Mesendoderm (in vitro differentiated cells): ENCODE measurements at regions not wholly inside any gene's neighbourhood (a gene's known extent, or its start where the extent isn't known, plus 50 kb on each side); places are given as distances from the start of the nearest gene placed in this dataset.

ENCODE experiments used
- DNase-seq: peaks from one replicate; pipeline ENCODE4 v3.0.0; 2013
- H2AK5ac ChIP-seq: 2 replicates; pipeline ENCODE4 v1.6.1; 2013; ENCODE audit warnings: low read length, inconsistent platforms
- H2BK120ac ChIP-seq: 2 replicates; pipeline ENCODE4 v1.6.1; 2013; ENCODE audit warnings: low read depth, mild to moderate bottlenecking, low read length, moderate library complexity, mixed read lengths
- H2BK15ac ChIP-seq: replicated peaks from 2 replicates; pipeline ENCODE4 v1.6.1; 2013; ENCODE audit warnings: low read depth, mild to moderate bottlenecking, moderate library complexity
- H2BK5ac ChIP-seq: 2 replicates; pipeline ENCODE4 v1.6.1; 2013; ENCODE audit warnings: low read length, inconsistent platforms
- H3K18ac ChIP-seq: 2 replicates; pipeline ENCODE4 v1.6.1; 2013; ENCODE audit warnings: mild to moderate bottlenecking, low read length, mixed read lengths
- H3K23ac ChIP-seq: one replicate; pipeline ENCODE4 v1.6.1; 2013; ENCODE audit warnings: low read length
- H3K27ac ChIP-seq: 2 replicates; pipeline ENCODE4 v1.5.1; 2013; ENCODE audit warnings: low read depth, mild to moderate bottlenecking, inconsistent platforms, low read length, moderate library complexity
- H3K27me3 ChIP-seq: 2 replicates; pipeline ENCODE4 v1.6.1; 2013; ENCODE audit warnings: low read length, control low read depth, mild to moderate bottlenecking, inconsistent platforms; ENCODE audit not compliant: insufficient read depth, poor library complexity
- H3K36me3 ChIP-seq: 2 replicates; pipeline ENCODE4 v1.6.1; 2013; ENCODE audit warnings: low read length, inconsistent platforms; ENCODE audit not compliant: control insufficient read depth, insufficient read depth
- H3K4ac ChIP-seq: one replicate; pipeline ENCODE4 v1.6.1; 2013; ENCODE audit warnings: low read depth, mild to moderate bottlenecking, low read length, moderate library complexity
- H3K4me1 ChIP-seq: 2 replicates; pipeline ENCODE4 v1.6.1; 2013; ENCODE audit warnings: low read depth, low read length, inconsistent platforms; ENCODE audit not compliant: control insufficient read depth
- H3K4me2 ChIP-seq: 2 replicates; pipeline ENCODE4 v1.6.1; 2013; ENCODE audit warnings: low read length
- H3K4me3 ChIP-seq: 2 replicates; pipeline ENCODE4 v1.5.1; 2013; ENCODE audit warnings: mild to moderate bottlenecking, low read length
- H3K56ac ChIP-seq: one replicate; pipeline ENCODE4 v1.6.1; 2013; ENCODE audit warnings: low read length
- H3K79me1 ChIP-seq: 2 replicates; pipeline ENCODE4 v1.6.1; 2013; ENCODE audit warnings: low read length, inconsistent platforms
- H3K79me2 ChIP-seq: 2 replicates; pipeline ENCODE4 v1.6.1; 2013; ENCODE audit warnings: mild to moderate bottlenecking, low read length; ENCODE audit not compliant: control insufficient read depth, insufficient read depth
- H3K9ac ChIP-seq: 2 replicates; pipeline ENCODE4 v1.6.1; 2013; ENCODE audit warnings: low read length, inconsistent platforms
- H4K5ac ChIP-seq: one replicate; pipeline ENCODE4 v1.6.1; 2013; ENCODE audit warnings: low read length
- H4K8ac ChIP-seq: one replicate; pipeline ENCODE4 v1.6.1; 2013; ENCODE audit warnings: low read depth, mild to moderate bottlenecking, control low read depth, low read length, moderate library complexity
- WGBS: extraction: QIAGEN DNeasy Blood & Tissue Kit; methylation state at CpG from one replicate; pipeline ENCODE4 v1.1.7; 2013; ENCODE audit warnings: low lambda C conversion rate, missing lambda C conversion rate; ENCODE audit not compliant: insufficient coverage; ENCODE audit errors: extremely low coverage; 5-methylcytosine and 5-hydroxymethylcytosine counted together

GRCh38 chr2:239587311-239587731 is 186.5 kb upstream of the HDAC4 start:
- H4K8ac ChIP-seq = no peak overlapping the region
- H3K27ac ChIP-seq = no peak overlapping the region
- H3K18ac ChIP-seq = no peak overlapping the region
- no peak overlapping the region for H2BK5ac ChIP-seq
- no peaks in the 10 kb centered on the region for H3K4me1 ChIP-seq
- no peak overlapping the region for H3K56ac ChIP-seq
- H3K4me3 ChIP-seq = no peak overlapping the region
- no peaks in the 10 kb centered on the region for H3K36me3 ChIP-seq
- H3K79me2 ChIP-seq = no peaks in the 10 kb centered on the region
- H3K23ac ChIP-seq = no peak overlapping the region
- H3K79me1 ChIP-seq = no peaks in the 10 kb centered on the region
- H4K5ac ChIP-seq = no peak overlapping the region
- DNase-seq = no peak
- H2AK5ac ChIP-seq = no peak overlapping the region
- no peaks in the 10 kb centered on the region for H3K27me3 ChIP-seq
- WGBS = no CpG with 5 or more reads among the region's 16 CpGs
- no peak overlapping the region for H3K4ac ChIP-seq
- H3K9ac ChIP-seq = no peak overlapping the region
- H2BK120ac ChIP-seq = no peak overlapping the region
- no peak overlapping the region for H2BK15ac ChIP-seq
- no peak overlapping the region for H3K4me2 ChIP-seq

GRCh38 chr2:239586651-239587310 is 186.0 kb upstream of the HDAC4 start:
- no peak overlapping the region for H3K4me2 ChIP-seq
- no peak overlapping the region for H3K56ac ChIP-seq
- H3K79me1 ChIP-seq = no peaks in the 10 kb centered on the region
- H2BK15ac ChIP-seq = no peak overlapping the region
- H3K4me1 ChIP-seq = no peaks in the 10 kb centered on the region
- no peaks in the 10 kb centered on the region for H3K79me2 ChIP-seq
- H2AK5ac ChIP-seq = no peak overlapping the region
- no peaks in the 10 kb centered on the region for H3K27me3 ChIP-seq
- no peak overlapping the region for H4K8ac ChIP-seq
- H4K5ac ChIP-seq = no peak overlapping the region
- no peak overlapping the region for H2BK120ac ChIP-seq
- no peak overlapping the region for H3K27ac ChIP-seq
- no peak overlapping the region for H3K23ac ChIP-seq
- H3K9ac ChIP-seq = no peak overlapping the region
- no peaks in the 10 kb centered on the region for H3K36me3 ChIP-seq
- WGBS = no CpG with 5 or more reads among the region's 22 CpGs
- H3K18ac ChIP-seq = no peak overlapping the region
- H2BK5ac ChIP-seq = no peak overlapping the region
- no peak overlapping the region for H3K4ac ChIP-seq
- no peak overlapping the region for H3K4me3 ChIP-seq
- DNase-seq = no peak

- Histone ChIP-seq H2BK15ac (no peak overlapping the region), H3K27ac (no peak overlapping the region), H3K18ac (no peak overlapping the region), H3K56ac (no peak overlapping the region), H2AK5ac (no peak overlapping the region), H3K36me3 (no peaks in the 10 kb centered on the region), H3K79me2 (no peaks in the 10 kb centered on the region), H2BK120ac (no peak overlapping the region), H3K4ac (no peak overlapping the region), H3K9ac (no peak overlapping the region), H4K8ac (no peak overlapping the region), H3K4me2 (no peak overlapping the region), H4K5ac (no peak overlapping the region), H3K79me1 (no peaks in the 10 kb centered on the region), H3K4me3 (no peak overlapping the region), H3K27me3 (no peaks in the 10 kb centered on the region), H2BK5ac (no peak overlapping the region), H3K23ac (no peak overlapping the region), H3K4me1 (no peaks in the 10 kb centered on the region)
- WGBS = no CpG with 5 or more reads among the region's 10 CpGs
- DNase-seq = no peak
Observed at GRCh38 chr2:239585422-239585821, 184.6 kb upstream of the HDAC4 start.

GRCh38 chr2:239584986-239585385 is 184.2 kb upstream of the HDAC4 start:
- no peaks in the 10 kb centered on the region for H3K36me3 ChIP-seq
- no peak overlapping the region for H4K8ac ChIP-seq
- H2BK15ac ChIP-seq = no peak overlapping the region
- H3K4me1 ChIP-seq = no peaks in the 10 kb centered on the region
- no peak overlapping the region for H3K56ac ChIP-seq
- H3K27ac ChIP-seq = no peak overlapping the region
- H3K27me3 ChIP-seq = no peaks in the 10 kb centered on the region
- H3K9ac ChIP-seq = no peak overlapping the region
- no peaks in the 10 kb centered on the region for H3K79me1 ChIP-seq
- no peak overlapping the region for H3K4ac ChIP-seq
- no peak overlapping the region for H3K4me3 ChIP-seq
- WGBS = no CpG with 5 or more reads among the region's 3 CpGs
- H2BK5ac ChIP-seq = no peak overlapping the region
- H3K4me2 ChIP-seq = no peak overlapping the region
- H4K5ac ChIP-seq = no peak overlapping the region
- no peaks in the 10 kb centered on the region for H3K79me2 ChIP-seq
- H3K18ac ChIP-seq = no peak overlapping the region
- no peak overlapping the region for H2BK120ac ChIP-seq
- DNase-seq = no peak
- H2AK5ac ChIP-seq = no peak overlapping the region
- no peak overlapping the region for H3K23ac ChIP-seq

DNA sequence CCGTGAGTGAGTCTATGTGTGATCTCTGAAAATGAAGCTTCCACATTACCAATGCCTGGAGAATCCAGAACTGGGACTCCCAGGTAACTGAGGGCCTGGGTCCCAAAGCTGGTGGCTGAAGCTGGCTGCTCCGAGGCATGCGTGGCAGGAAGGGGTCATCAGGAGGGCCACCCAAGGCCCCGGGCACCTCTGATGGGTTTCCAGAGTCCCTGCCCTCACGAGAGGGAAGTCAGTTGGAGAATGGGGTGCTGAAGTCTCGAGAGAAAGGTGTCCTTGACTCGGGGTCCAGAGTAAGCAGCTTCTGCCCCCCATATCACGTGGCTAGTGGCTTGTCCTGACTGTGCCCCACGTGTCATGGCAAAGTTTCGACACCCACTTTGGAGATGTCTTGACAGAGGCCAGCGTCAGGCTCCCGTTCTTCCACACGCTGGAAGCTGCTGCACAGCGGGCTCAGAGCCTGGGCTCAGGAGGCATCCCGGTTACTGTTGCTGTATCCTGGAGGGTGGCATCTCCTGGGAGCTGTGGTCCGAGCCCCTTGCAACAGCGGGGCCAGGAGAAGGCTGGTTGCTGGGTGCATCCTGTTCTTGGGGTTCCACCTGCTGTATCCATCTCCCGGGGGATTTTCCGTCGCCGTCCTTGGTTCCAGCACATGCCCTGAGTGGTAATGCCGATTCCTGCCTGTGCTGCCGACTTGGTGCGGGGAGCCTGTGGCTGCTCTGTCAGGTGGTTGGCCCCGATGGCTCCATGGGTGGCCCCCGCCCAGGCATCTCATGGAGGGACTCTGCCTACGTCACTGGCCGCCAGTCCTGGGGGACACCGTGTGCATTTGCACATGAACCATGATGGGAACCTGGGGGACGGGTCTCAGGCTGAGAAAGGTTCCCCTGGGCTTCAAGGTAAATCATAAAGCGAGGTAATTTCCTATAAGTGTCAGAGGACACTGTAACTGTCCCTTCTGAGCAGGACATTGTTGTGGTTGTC is 183.3 kb upstream of the HDAC4 start:
- H3K79me2 ChIP-seq = no peaks in the 10 kb centered on the region
- H4K5ac ChIP-seq = no peak overlapping the region
- no peaks in the 10 kb centered on the region for H3K4me1 ChIP-seq
- no peak overlapping the region for H2BK120ac ChIP-seq
- H2BK5ac ChIP-seq = no peak overlapping the region
- H3K4me2 ChIP-seq = no peak overlapping the region
- H3K4me3 ChIP-seq = no peak overlapping the region
- no peaks in the 10 kb centered on the region for H3K27me3 ChIP-seq
- no peaks in the 10 kb centered on the region for H3K79me1 ChIP-seq
- no peak overlapping the region for H2AK5ac ChIP-seq
- WGBS = no CpG with 5 or more reads among the region's 31 CpGs
- H4K8ac ChIP-seq = no peak overlapping the region
- no peaks in the 10 kb centered on the region for H3K36me3 ChIP-seq
- H2BK15ac ChIP-seq = no peak overlapping the region
- no peak overlapping the region for H3K23ac ChIP-seq
- no peak overlapping the region for H3K18ac ChIP-seq
- H3K4ac ChIP-seq = no peak overlapping the region
- no peak overlapping the region for H3K9ac ChIP-seq
- no peak for DNase-seq
- H3K56ac ChIP-seq = no peak overlapping the region
- H3K27ac ChIP-seq = no peak overlapping the region
